Hypothalamus (tissue), 51 donors: ENCODE measurements at regions not wholly inside any gene's neighbourhood (a gene's known extent, or its start where the extent isn't known, plus 50 kb on each side); places are given as distances from the start of the nearest gene placed in this dataset.
"Not testable (repeated sequence)": the region's sequence is repeated elsewhere in the genome, so short reads cannot be mapped to it uniquely, and the experiment has no call there.

Source experiments
- DNase-seq, 51 donors: peaks; one replicate each; lab custom pipeline; 2025; lab: John Stamatoyannopoulos, UW

DNA sequence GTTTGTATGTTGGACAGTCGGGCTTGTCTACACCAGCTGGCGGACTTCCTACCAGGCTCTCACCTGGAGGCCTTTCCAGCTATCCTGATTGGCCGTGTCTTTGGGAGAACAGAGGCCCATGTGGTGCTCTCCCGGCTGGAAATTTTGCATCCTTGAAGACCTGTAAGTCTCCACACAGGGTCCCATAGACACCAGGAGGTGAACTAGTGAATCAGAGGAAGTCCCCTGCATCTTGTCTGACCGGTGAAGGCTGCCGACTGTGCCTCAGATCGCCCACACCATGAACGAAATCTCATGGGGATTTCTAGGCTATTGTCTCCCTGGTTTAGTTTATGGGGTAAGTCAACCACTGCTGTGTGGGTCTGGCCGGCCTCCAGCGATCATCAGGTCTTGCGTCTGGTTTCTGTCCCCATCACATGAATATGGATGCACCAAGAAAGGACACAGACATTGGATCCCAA lies 108.4 kb upstream of the LYZL2 start:
- DNase-seq = no peak

DNA sequence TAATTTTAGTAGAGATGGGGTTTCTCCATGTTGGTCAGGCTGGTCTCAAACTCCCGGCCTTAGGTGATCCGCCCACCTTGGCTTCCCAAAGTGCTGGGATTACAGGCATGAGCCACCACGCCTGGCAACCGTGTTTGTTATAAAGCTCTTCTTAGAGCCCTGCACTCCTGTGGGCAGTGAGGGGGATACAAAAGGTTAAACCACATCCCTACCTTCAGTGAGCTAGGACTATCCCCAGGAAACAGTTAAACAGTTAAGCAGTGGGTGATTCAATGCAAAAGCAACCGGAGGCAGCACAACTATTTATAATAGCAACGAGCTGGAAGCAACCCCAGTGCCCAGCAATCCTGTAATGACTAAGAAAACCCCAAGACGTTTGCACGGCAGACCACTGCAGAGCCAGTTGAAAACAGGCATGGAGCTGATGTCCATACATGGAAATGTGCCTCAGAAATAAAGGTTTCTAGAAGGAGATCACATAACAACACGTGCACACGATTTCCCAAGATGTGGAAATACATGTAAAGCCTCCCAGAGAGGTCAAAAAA lies 107.2 kb upstream of the LYZL2 start:
- peak in 1 of 51 donors; percentile 21 for DNase-seq

GRCh38 chr10:30734901-30735300 lies 105.3 kb upstream of the LYZL2 start:
- no peak for DNase-seq

DNA sequence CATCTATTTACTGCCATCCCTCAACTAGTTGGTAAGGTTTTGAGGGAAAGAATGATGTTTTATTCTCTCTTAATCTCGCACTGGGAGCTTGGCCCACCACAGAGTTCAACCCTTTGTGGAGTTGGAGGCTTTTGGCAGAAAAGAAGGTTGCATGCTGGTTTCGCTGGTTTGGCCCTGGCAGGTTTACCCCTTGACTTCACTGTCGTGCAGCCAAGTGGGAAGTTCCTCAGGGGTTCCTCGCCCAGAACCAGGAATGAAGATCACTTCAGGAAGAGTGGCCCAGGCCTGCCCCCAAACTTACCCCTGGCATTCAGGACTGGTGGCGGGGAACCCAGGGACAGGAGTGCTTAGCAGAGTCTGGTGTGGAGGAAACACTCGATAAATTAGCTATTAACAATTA lies 103.1 kb upstream of the LYZL2 start:
- DNase-seq = no peak

GRCh38 chr10:30731963-30732362 lies 102.4 kb upstream of the LYZL2 start:
- no peak for DNase-seq

DNA sequence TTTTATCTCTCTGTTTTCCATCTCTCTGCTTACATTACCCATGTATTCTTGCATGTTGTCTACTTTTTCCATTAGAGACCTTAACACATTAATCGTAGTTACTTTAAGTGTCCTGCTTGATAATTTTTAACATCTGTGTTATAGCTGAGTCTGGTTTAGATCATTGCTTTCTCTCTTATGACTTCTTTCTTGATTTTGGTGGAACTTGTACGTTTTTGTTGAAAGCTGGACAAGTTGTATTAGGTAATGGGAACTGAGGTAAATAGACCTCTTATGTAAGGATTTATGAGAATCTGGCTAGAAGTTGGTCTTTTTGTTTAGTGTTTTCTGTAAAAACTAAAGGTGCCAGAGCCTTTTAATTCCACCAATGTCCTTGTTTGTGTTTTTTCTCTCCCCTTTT lies 100.8 kb upstream of the LYZL2 start:
- DNase-seq = no peak

- DNase-seq = no peak
Measured at GRCh38 chr10:30728766-30729165, 99.2 kb upstream of the LYZL2 start.

- DNase-seq = no peak
Measured at GRCh38 chr10:30728127-30728526, 98.6 kb upstream of the LYZL2 start.

DNA sequence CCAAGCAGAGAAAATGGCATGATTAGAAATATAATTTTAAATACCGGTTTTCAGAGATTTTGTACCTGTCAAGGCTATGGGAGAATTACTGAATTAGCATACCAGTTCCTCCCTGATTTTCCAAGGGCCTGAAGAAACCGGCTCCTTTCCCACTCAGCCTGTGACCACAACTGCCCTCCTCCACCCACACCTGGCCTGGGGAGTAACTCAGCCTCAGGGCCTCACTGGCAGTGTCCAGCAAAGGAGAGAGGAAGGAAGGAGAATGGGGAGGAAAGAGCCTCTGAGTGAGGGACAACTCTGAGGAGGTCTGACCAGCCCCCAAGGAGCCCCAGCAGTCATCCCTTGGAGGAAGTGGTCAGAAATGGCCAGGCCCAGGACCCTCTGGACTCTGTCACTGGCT lies 98.0 kb upstream of the LYZL2 start:
- DNase-seq = no peak

- peak in 50 of 51 donors; percentile 4 to 90 (median 62) for DNase-seq
Measured at GRCh38 chr10:30726783-30727414, 97.3 kb upstream of the LYZL2 start.

DNA sequence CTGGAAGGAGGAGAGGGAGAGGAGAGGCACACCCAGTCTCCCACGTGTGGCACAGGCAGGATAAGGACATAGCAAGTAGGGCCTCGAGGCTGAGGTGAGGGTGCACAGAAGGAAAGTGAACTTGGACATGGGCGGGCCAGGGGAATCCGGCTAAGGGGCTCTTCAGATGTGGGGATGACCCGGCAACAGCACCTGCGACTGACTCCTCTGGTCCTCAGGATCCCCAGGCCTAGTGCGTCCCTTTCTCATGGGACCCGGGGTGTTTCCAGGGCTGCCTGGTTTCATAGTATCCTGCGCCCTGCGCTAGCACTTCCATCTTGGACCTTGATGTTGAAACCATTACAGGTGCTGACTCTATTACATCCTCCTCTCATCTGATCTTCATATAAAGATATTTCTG lies 96.1 kb upstream of the LYZL2 start:
- no peak for DNase-seq

DNA sequence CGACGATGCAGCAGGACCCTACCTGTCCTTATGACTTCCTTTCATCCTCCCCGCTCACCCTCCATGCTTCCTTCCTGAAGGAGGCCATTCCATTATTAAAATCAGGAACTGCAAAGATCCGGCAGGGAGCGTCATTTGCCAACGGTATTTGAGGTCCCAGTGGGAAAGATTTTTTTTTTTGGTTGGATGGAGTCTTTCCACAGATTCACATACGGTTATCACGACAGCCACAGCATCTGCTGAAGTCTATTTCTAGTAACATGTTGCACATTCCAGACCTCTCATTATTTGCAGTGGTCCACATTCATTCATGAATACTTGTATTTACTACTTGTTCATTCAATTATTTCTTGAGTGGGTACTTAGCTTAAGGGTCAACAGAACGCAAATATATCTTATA lies 94.7 kb upstream of the LYZL2 start:
- no peak for DNase-seq

- no peak for DNase-seq
Measured at GRCh38 chr10:30722956-30723620, 93.5 kb upstream of the LYZL2 start.

DNA sequence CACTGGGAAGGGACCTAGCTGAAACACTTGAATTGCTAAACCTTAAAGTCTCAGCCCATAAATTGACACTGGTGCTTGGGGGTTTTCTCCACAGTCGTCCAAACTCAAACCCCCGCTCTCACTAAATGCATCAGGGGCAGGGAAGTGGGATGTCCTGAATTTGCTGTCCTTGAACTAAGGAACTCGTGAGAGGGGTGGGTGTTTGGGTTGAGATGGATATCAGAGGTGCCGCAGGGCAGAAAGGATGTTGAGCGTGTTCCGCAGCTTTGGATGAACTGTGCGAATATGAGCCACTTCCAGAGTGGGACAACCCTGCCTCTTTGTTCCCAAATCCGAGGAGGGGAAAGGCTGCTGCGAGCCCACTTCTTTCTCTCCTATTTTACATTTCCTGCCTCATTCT lies 90.3 kb upstream of the LYZL2 start:
- no peak for DNase-seq

DNA sequence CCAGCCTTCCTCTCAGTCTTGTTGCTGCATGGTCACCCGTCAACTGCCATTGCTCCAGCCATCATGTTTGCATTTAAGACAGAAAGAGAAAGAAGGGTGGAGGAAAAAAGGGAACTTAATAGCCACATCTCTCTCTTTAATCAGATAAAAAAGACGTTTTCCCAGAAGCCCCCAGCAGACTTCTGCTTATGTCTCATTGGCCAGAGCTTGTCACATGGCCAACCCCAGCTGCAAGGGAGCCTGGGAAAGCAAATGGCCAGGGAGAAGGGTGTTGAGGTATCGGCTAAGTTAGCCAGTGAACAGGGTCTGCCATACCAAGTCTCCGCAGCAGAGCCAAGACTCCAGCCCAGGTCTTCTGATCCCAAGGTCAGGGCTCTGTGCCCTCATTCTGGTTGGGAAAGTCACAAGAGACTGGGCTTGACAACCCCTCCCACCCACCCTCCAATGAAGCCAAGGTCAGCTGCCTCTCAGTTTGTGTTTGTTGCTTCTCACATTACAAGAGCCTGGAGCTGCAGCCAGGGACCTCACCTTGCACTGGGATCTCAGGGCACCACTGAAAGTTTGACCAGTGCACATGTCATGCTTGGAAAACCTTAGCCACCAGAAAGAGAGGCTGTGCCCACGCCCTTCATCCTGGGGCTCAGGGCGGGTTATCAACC lies 80.3 kb upstream of the LYZL2 start:
- DNase-seq = no peak

DNA sequence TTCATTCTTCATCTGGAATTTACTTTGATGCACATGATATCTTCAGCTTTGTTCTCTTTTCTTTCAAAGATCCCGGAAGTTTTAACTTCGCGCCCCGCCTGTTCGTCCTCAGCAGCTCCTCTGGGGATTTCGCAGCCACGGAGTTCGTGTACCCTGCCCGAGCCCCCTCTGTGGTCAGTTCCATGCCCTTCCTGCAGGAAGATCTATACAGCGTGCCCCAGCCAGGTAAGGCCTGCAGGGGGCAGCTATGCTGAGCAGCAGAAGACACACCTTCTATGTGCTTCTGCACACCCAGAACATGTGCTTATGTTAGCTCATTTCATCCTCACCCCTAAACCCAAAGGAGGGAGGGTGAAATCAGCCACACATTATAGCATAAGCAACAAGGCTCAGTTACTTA lies 79.7 kb upstream of the LYZL2 start:
- DNase-seq = no peak

DNA sequence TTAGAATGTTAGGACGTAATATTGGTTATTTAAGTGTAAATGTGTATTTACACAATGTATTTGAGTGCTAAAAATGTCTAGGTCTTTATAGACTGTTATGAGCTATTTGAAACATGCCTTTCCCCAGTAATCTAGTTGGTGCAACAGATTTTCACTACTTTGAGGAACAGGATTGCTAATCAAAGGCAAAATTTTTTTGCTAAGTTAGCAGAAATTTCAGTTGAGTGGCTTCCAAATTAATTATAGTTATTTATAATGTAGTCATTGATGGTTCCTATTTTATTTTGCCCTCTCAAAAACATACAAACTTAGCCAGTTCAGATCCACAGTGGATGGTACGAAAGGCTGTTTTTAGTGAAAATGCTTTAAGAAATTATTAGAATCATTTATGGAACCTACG lies 78.7 kb upstream of the LYZL2 start:
- no peak for DNase-seq

DNA sequence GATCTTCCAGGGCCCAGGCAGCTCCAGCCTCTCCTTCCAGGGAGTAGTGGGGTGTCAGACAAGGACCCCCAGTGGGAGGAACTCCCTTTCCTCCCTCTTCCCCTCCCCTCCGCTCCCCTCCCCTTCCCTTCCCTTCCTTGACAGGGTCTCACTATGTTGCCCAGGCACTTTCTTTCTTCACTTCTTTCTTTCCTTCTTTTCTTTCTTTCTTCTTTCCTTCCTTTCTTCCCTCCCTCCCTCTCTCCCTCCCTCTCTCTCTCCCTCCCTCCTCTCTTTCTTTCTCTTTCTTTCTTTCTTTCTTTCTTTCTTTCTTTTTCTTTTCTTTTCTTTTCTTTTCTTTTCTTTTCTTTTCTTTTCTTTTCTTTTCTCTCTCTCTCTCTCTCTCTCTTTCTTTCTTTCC lies 76.6 kb upstream of the LYZL2 start:
- DNase-seq = not testable (repeated sequence)

DNA sequence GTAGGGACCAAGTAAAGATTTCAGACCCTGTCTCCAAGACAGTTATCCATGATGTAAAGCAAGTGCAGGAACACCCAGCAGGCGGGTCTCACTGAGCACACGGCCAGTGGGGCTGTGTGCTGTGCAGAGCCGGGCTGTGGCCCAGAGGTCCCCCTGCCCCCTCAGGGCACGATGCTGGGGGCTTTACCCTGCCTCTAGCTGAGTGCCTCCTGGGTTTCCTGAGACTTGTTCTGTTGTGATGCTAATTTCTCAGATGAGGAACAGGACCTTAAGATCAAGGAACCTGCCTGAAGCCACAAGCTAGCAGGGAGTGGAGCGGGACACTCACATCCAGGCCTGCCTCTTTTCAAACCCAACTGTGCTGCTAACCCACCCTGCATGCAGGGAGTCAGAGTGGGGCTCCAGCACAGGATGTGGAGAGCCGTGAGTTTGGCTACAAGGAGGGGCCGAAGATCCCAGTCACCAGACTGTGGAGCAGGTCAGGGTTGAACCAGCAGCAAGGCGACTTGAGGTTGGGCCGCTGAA lies 76.1 kb upstream of the LYZL2 start:
- DNase-seq = no peak

GRCh38 chr10:30705101-30705624 lies 75.6 kb upstream of the LYZL2 start:
- DNase-seq = no peak

GRCh38 chr10:30704601-30705100 lies 75.1 kb upstream of the LYZL2 start:
- DNase-seq = not testable (repeated sequence)
